Parathyroid adenoma (tissue), 2 donors: ENCODE measurements at regions not wholly inside any gene's neighbourhood (a gene's known extent, or its start where the extent isn't known, plus 50 kb on each side); places are given as distances from the start of the nearest gene placed in this dataset.

Source experiments
- H2AFZ ChIP-seq: fragments of 300-600 bp; sonication (generic); one replicate; pipeline ENCODE4 v1.7.0; 2017; ENCODE audit warnings: antibody characterized with exemption, mild to moderate bottlenecking
- H3K27ac ChIP-seq: fragments of 300-600 bp; sonication (generic); one replicate; pipeline ENCODE4 v1.7.0; 2017
- H3K27me3 ChIP-seq: fragments of 300-600 bp; sonication (generic); one replicate; pipeline ENCODE4 v1.7.0; 2017; ENCODE audit warnings: low read length; ENCODE audit not compliant: control insufficient read depth, insufficient read depth
- H3K36me3 ChIP-seq: fragments of 300-600 bp; sonication (generic); one replicate; pipeline ENCODE4 v1.7.0; 2017; ENCODE audit warnings: low read length; ENCODE audit not compliant: control insufficient read depth, insufficient read depth
- H3K4me1 ChIP-seq: fragments of 300-600 bp; sonication (generic); one replicate; pipeline ENCODE4 v1.7.0; 2017; ENCODE audit warnings: control low read depth
- H3K4me2 ChIP-seq: fragments of 300-600 bp; sonication (generic); one replicate; pipeline ENCODE4 v1.7.0; 2017; ENCODE audit warnings: low read length
- H3K4me3 ChIP-seq: fragments of 300-600 bp; sonication (generic); one replicate; pipeline ENCODE4 v1.7.0; 2017; ENCODE audit warnings: low read depth, low read length
- H3K79me2 ChIP-seq: fragments of 300-600 bp; sonication (generic); one replicate; pipeline ENCODE4 v1.7.0; 2017; ENCODE audit warnings: control low read depth
- H3K9ac ChIP-seq: fragments of 300-600 bp; sonication (generic); one replicate; pipeline ENCODE4 v1.7.0; 2017; ENCODE audit warnings: mild to moderate bottlenecking
- H3K9me3 ChIP-seq: fragments of 300-600 bp; sonication (generic); one replicate; pipeline ENCODE4 v1.7.0; 2017; ENCODE audit warnings: low read length; ENCODE audit not compliant: control insufficient read depth
- CTCF ChIP-seq: fragments of 300-600 bp; sonication (generic); IDR thresholded peaks from one replicate; pipeline ENCODE4 v1.7.0; 2017; ENCODE audit warnings: antibody characterized with exemption, mild to moderate bottlenecking
- donor health status: primary hyperparathyroidism.

DNA sequence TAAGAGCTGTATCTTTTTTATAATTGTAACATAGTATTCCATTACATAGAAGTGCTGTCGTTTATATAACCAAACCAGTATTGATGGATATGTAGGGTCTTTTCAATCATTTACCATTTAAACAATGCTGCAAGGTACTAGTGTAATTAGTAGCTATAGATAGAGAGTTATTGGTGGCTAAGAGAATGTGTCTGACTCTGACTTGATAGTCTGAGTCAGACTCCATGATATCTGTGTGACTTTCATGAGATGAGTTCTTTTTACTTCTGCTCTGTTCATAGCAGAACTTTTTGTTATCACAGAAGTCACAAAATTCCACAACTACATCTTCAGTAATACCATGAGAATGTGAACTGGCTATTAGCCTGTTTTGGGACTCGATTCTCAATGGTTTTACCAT lies 150.6 kb downstream of the FHIP1A start:
- H3K9ac ChIP-seq = no peak overlapping the region

GRCh38 chr4:151561551-151562256 lies 152.7 kb downstream of the FHIP1A start:
- H3K27ac ChIP-seq = no peak overlapping the region
- H3K4me3 ChIP-seq = no peak overlapping the region
- H3K4me1 ChIP-seq = no peaks in the 10 kb centered on the region
- H3K36me3 ChIP-seq = no peaks in the 10 kb centered on the region
- no peak overlapping the region for H3K4me2 ChIP-seq
- H2AFZ ChIP-seq = no peak overlapping the region
- no peaks in the 10 kb centered on the region for H3K27me3 ChIP-seq
- TF ChIP-seq CTCF = no peak
- H3K79me2 ChIP-seq = no peaks in the 10 kb centered on the region
- no peaks in the 10 kb centered on the region for H3K9me3 ChIP-seq
- no peak overlapping the region for H3K9ac ChIP-seq

More for the DNA sequence above, 150.6 kb downstream of the FHIP1A start:
- H3K9me3 ChIP-seq = no peaks in the 10 kb centered on the region
- H3K79me2 ChIP-seq = no peaks in the 10 kb centered on the region
- no peaks in the 10 kb centered on the region for H3K4me1 ChIP-seq
- no peaks in the 10 kb centered on the region for H3K36me3 ChIP-seq
- no peak overlapping the region for H3K27ac ChIP-seq
- no peaks in the 10 kb centered on the region for H3K27me3 ChIP-seq
- H2AFZ ChIP-seq = no peak overlapping the region
- TF ChIP-seq CTCF = no peak
- H3K4me2 ChIP-seq = no peak overlapping the region
- no peak overlapping the region for H3K4me3 ChIP-seq

DNA sequence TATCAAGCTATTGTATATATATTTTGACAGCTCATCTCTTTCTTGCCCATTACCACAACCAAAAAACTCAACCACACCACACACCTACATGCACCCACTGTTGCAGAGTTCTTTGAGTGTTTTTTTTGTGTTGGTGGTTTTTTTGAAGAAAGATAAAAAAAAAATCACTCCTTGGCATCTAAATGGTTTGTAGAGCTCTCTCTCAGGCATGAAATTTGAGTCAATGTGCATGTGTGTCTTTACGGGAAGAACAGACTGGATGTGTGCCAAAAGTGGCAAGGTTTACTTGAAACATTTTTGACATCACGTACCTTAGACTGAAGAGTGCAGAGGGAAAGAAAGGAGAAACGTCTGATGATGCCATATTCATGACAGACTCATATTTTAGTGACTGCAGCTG lies 154.2 kb downstream of the FHIP1A start:
- no peak overlapping the region for H3K9ac ChIP-seq
- no peak overlapping the region for H2AFZ ChIP-seq
- no peaks in the 10 kb centered on the region for H3K36me3 ChIP-seq
- H3K79me2 ChIP-seq = no peaks in the 10 kb centered on the region
- TF ChIP-seq CTCF = no peak
- no peaks in the 10 kb centered on the region for H3K9me3 ChIP-seq
- no peaks in the 10 kb centered on the region for H3K27me3 ChIP-seq
- no peak overlapping the region for H3K4me2 ChIP-seq
- H3K27ac ChIP-seq = no peak overlapping the region
- no peak overlapping the region for H3K4me3 ChIP-seq
- H3K4me1 ChIP-seq = no peaks in the 10 kb centered on the region

DNA sequence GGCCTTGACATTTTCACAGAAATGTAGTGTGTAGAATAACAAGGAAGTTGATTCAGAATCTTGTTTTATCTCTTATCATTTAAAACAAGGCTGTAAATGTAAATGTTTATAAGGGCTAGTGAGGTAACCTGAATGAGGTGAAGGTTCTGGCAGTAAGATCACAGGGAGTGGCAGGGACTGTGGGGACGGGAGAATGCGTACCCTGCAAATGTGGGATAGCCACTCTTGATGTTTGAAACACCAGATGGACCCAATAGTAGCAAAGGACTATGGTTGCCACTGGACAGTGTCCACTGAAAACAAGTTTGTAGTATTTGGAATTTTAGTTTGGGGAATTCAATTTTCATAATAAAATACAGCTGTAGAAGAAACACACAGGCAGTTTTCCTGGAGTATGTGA lies 155.3 kb downstream of the FHIP1A start:
- Histone ChIP-seq H3K36me3 (no peaks in the 10 kb centered on the region), H3K79me2 (no peaks in the 10 kb centered on the region), H3K9me3 (no peaks in the 10 kb centered on the region), H3K4me1 (no peaks in the 10 kb centered on the region), H3K27ac (no peak overlapping the region), H3K4me3 (no peak overlapping the region), H2AFZ (no peak overlapping the region), H3K27me3 (no peaks in the 10 kb centered on the region), H3K9ac (no peak overlapping the region), H3K4me2 (no peak overlapping the region)
- TF ChIP-seq CTCF = no peak

- no peak overlapping the region for H3K9ac ChIP-seq
- H3K36me3 ChIP-seq = no peaks in the 10 kb centered on the region
- no peaks in the 10 kb centered on the region for H3K79me2 ChIP-seq
- H3K27me3 ChIP-seq = no peaks in the 10 kb centered on the region
- H3K4me1 ChIP-seq = no peaks in the 10 kb centered on the region
- TF ChIP-seq CTCF = no peak
- H3K4me3 ChIP-seq = no peak overlapping the region
- no peak overlapping the region for H2AFZ ChIP-seq
- no peak overlapping the region for H3K27ac ChIP-seq
- H3K4me2 ChIP-seq = no peak overlapping the region
- no peaks in the 10 kb centered on the region for H3K9me3 ChIP-seq
Observed at GRCh38 chr4:151565583-151565982, 156.6 kb downstream of the FHIP1A start.
